Smooth muscle cell (in vitro differentiated cells): ENCODE measurements at regions not wholly inside any gene's neighbourhood (a gene's known extent, or its start where the extent isn't known, plus 50 kb on each side); places are given as distances from the start of the nearest gene placed in this dataset.

ENCODE experiments used
- DNase-seq: peaks from one replicate; lab custom pipeline; 2025; ENCODE audit not compliant: unreplicated experiment; lab: John Stamatoyannopoulos, UW
- H2AFZ ChIP-seq: fragments of 200-600 bp; sonication (generic); 2 replicates; pipeline ENCODE4 v1.6.0; 2016; ENCODE audit warnings: antibody characterized with exemption, low read depth, mild to moderate bottlenecking
- H3F3A ChIP-seq: fragments of 200-600 bp; sonication (generic); 2 replicates; pipeline ENCODE4 v1.6.0; 2017; ENCODE audit warnings: antibody characterized with exemption, low read depth
- H3K27ac ChIP-seq: fragments of 200-600 bp; sonication (generic); 2 replicates; pipeline ENCODE4 v1.5.1; 2016; ENCODE audit warnings: low read depth, mild to moderate bottlenecking
- H3K27me3 ChIP-seq: fragments of 200-600 bp; sonication (generic); 2 replicates; pipeline ENCODE4 v1.6.1; 2016; ENCODE audit warnings: low read depth, mild to moderate bottlenecking
- H3K36me3 ChIP-seq: fragments of 200-600 bp; sonication (generic); 2 replicates; pipeline ENCODE4 v1.5.1; 2016; ENCODE audit warnings: low read depth
- H3K4me1 ChIP-seq: fragments of 200-600 bp; sonication (generic); 2 replicates; pipeline ENCODE4 v1.5.1; 2016; ENCODE audit warnings: low read depth
- H3K4me2 ChIP-seq: fragments of 200-600 bp; sonication (generic); 2 replicates; pipeline ENCODE4 v1.6.0; 2016; ENCODE audit warnings: mild to moderate bottlenecking
- H3K4me3 ChIP-seq: fragments of 200-600 bp; sonication (generic); 2 replicates; pipeline ENCODE4 v1.5.1; 2016; ENCODE audit warnings: mild to moderate bottlenecking
- H3K79me2 ChIP-seq: fragments of 200-600 bp; sonication (generic); 2 replicates; pipeline ENCODE4 v1.6.0; 2016; ENCODE audit warnings: low read depth, mild to moderate bottlenecking
- H3K9ac ChIP-seq: fragments of 200-600 bp; sonication (generic); 2 replicates; pipeline ENCODE4 v1.6.0; 2016; ENCODE audit warnings: low read depth
- H3K9me3 ChIP-seq: fragments of 200-600 bp; sonication (generic); replicated peaks from 2 replicates; pipeline ENCODE4 v1.5.1; 2016; ENCODE audit warnings: low read depth
- H4K20me1 ChIP-seq: fragments of 200-600 bp; sonication (generic); 2 replicates; pipeline ENCODE4 v1.6.0; 2016; ENCODE audit warnings: low read depth
- CTCF ChIP-seq: fragments of 200-600 bp; sonication (generic); IDR thresholded peaks from 2 replicates; pipeline ENCODE4 v1.5.1; 2017; ENCODE audit warnings: borderline replicate concordance, mild to moderate bottlenecking, antibody characterized with exemption; ENCODE audit not compliant: insufficient read depth, poor library complexity, severe bottlenecking
- WGBS: methylation state at CpG from one replicate; pipeline ENCODE4 v1.1.7; 2016; ENCODE audit warnings: low lambda C conversion rate; 5-methylcytosine and 5-hydroxymethylcytosine counted together

GRCh38 chr4:155564880-155565279 lies 101.8 kb upstream of the GUCY1A1 start:
- H3K9me3 ChIP-seq: no peaks in the 10 kb centered on the region
- 92% methylated on average over 3 of the region's 3 CpGs for WGBS
- no peaks in the 10 kb centered on the region for H3F3A ChIP-seq
- H3K4me1 ChIP-seq: no peaks in the 10 kb centered on the region
- TF ChIP-seq CTCF: no peak
- H3K4me3 ChIP-seq: no peak overlapping the region
- no peak overlapping the region for H3K9ac ChIP-seq
- no peak for DNase-seq
- H3K79me2 ChIP-seq: no peaks in the 10 kb centered on the region
- no peaks in the 10 kb centered on the region for H3K36me3 ChIP-seq
- H2AFZ ChIP-seq: no peak overlapping the region
- H4K20me1 ChIP-seq: no peaks in the 10 kb centered on the region
- no peak overlapping the region for H3K4me2 ChIP-seq
- no peaks in the 10 kb centered on the region for H3K27me3 ChIP-seq
- no peak overlapping the region for H3K27ac ChIP-seq

- H4K20me1 ChIP-seq: no peaks in the 10 kb centered on the region
- no peaks in the 10 kb centered on the region for H3K79me2 ChIP-seq
- no peaks in the 10 kb centered on the region for H3F3A ChIP-seq
- TF ChIP-seq CTCF: no peak
- 85% methylated on average over 2 of the region's 2 CpGs for WGBS
- no peak overlapping the region for H3K4me2 ChIP-seq
- H3K36me3 ChIP-seq: no peaks in the 10 kb centered on the region
- no peaks in the 10 kb centered on the region for H3K27me3 ChIP-seq
- no peaks in the 10 kb centered on the region for H3K9me3 ChIP-seq
- H2AFZ ChIP-seq: no peak overlapping the region
- no peak overlapping the region for H3K27ac ChIP-seq
- H3K4me1 ChIP-seq: no peaks in the 10 kb centered on the region
- no peak overlapping the region for H3K4me3 ChIP-seq
- DNase-seq: no peak
- H3K9ac ChIP-seq: no peak overlapping the region
Measured at GRCh38 chr4:155564086-155564485, 102.6 kb upstream of the GUCY1A1 start.

GRCh38 chr4:155559915-155560314 lies 106.7 kb upstream of the GUCY1A1 start:
- no peak for DNase-seq
- H3K27me3 ChIP-seq: no peaks in the 10 kb centered on the region

More at GRCh38 chr4:155559915-155560314, 106.7 kb upstream of the GUCY1A1 start:
- H3K4me2 ChIP-seq: no peak overlapping the region
- H3K4me3 ChIP-seq: no peak overlapping the region
- H3K27ac ChIP-seq: peak overlapping the region; percentile 28
- no peak overlapping the region for H3K9ac ChIP-seq
- no peaks in the 10 kb centered on the region for H3K36me3 ChIP-seq
- no peak for TF ChIP-seq CTCF
- no peaks in the 10 kb centered on the region for H3K79me2 ChIP-seq
- no peaks in the 10 kb centered on the region for H3K4me1 ChIP-seq
- H2AFZ ChIP-seq: no peak overlapping the region
- no peaks in the 10 kb centered on the region for H3F3A ChIP-seq
- no peaks in the 10 kb centered on the region for H4K20me1 ChIP-seq
- peaks cover 2% of the 10 kb centered on the region for H3K9me3 ChIP-seq
